GM19239 (cell line): ENCODE measurements at regions not wholly inside any gene's neighbourhood (a gene's known extent, or its start where the extent isn't known, plus 50 kb on each side); places are given as distances from the start of the nearest gene placed in this dataset.

Experiments
- DNase-seq: peaks from one replicate; pipeline ENCODE4 v3.0.0; 2011; ENCODE audit warnings: low spot score; ENCODE audit not compliant: insufficient read length
- FAIRE-seq: peaks from 2 replicates; lab custom pipeline; 2011; peaks lifted over from hg19 to GRCh38; lab: Jason Lieb, UNC

DNA sequence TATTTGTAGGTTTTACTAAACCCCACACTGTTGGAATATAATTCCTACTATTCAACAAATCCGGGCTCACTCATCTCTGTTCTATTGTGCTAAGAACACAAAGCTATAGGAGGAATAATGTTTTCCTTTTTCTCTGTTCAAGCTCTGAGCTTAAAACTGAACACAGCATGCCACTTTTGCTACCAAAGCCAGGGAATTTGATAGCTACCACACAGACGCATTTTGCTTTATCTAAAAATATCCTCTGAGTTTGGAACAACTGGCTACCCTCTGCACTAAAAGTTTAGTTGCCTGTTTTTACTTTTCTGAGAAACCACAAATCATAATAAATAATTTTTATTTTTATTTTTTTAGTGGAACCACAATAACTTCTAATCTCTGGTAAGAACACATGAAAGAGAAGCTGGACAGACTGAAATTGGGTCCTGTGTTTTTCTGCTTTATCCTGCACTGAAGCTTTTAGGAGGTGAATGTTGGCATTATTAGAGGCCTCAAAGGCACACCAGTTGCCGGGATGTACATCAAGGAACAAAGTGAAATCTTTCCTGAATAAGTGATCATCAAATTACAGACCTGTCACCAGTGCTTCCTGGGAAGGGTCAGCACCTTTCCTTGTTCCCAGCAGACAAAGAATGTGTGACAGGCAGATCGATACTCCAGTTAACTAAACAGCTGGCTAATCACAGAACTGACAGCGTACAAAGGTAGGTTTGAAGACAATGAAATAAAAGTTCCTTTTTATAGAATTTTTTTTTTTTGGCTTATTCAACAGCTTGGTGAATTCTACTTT, 523.2 kb upstream of the TENM4 start:
- DNase-seq (no peak), FAIRE-seq (no peak)

DNA sequence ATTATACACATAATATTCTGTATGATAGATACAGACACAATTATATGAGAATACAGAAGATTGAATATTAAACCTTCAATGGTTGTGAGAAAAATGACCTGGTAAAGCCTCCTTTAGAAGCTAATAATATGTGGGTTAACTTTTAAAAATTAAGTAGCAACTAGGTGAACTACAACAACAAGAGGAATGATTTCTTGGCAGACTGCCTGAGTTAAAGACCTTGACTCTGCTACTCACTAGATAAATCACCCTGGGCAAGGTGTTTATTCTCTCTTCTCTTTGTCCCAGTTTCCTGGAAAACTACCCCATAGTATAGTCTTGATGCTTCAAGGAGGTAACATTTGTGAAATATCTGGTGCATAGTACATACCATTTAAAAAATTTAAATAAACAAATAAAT, 519.6 kb upstream of the TENM4 start:
- DNase-seq (no peak), FAIRE-seq (no peak)

DNA sequence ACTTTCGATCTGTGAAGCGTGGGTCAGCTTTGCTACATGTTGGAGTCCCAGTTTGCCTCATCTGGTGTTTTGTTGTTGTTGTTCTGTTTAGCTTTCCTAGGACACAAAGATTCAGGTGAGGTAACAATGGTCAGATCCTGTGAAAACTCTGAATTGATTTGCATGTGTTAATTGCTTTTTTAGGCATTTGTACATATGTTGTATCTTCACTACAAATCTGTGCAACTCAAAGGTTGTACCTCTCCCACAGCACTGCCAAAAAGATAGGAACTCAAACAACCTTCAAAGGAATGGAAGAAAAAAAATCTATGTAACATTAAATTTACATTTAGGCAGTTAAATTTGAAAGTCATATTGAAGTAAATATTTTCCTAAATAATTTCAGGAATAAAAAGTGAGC, 518.5 kb upstream of the TENM4 start:
- DNase-seq (no peak), FAIRE-seq (no peak)

DNA sequence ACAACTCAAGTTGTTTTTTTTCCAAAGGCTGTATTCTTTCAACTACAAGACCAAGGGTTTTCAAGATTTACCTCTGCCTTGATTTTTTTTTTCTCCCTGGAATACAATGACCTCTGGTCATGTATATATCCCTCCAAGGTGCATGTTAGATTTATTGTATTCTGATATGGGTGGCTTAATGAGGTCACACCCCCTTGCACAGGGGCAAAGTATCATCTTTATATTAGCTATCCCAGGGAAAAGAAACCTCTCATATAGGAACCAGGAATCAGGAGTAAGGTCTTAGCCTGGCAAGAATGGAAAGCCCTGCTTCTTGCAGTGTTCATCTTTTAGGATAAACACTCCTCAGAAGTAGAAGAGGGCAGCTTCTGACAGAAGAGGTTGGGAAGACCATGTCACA, 516.9 kb upstream of the TENM4 start:
- no peak for DNase-seq
- FAIRE-seq = no peak

DNA sequence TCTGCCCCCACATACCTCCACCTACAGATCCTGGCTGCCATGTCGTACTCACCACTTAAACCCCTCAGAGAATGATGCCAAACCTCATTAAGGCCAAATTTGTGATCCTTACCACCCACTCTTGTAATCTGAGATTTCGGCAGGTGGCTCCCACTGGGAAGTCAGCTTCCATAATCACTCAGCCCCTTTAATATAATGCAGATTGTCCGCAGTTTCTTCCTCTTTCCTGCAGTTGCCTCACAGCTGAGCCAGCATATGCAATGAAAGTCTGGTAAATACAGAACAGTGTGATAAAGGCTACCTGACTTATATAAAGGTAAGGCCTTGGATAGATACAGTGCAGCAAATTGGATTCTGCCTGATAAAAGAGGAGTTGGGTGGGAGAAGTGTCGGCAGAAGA, 515.2 kb upstream of the TENM4 start:
- no peak for FAIRE-seq
- DNase-seq = no peak

DNA sequence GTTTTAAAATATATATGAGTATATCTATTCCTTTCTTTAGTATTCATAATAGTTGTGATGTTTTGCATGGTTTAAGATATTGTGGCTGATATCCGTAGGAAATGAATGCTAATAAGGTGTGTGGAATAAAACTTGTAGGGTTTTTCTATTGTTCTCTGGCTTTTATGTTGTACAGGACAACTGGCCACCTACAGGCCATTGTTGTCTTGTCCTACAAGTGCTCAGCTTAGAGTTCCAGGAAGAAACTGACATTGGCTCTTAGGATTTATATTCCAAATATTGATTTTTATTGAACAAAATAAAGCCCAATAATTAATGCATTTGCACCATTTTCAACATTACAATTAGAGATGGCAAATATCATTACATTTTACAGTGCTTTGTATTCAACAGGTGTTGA, 512.8 kb upstream of the TENM4 start:
- no peak for DNase-seq
- no peak for FAIRE-seq

DNA sequence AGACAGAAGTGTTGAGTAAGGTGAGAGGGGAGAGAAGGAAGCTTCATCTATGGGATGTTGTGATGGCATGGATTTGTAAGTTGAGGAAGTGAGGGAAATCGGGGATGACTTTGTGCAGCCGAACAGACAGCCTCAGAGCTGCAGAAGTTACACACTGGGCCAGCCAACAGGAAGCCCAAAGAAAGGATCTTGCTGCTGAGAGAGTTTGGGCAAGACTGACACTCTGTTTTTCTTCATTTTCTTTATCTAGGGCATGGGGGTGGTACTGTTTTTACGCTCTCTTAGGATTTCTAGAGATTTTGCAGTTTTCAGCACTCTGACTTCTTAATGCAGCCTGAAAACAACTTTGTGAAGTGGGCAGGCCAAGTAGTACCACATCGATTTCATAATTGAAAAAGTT, 509.9 kb upstream of the TENM4 start:
- no peak for FAIRE-seq
- no peak for DNase-seq

DNA sequence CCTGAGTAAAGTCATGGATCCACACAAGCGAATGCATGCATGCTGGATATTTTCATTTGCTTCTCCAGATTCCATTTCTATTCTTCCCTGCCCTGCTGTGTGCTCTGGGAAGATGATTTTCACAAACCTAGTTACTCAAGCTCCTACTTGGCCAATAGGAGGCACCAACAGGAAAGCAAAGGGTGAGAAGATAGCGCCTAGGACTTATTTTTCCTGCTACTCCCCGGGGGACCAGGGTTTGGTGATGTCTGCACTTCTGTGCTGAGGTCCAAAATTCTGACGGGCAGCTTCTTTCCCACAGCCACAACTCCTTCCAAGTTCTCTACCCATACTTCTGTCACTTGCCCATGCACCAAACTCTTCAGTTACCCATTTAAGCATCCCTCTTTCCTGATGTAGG, 509.3 kb upstream of the TENM4 start:
- DNase-seq = no peak
- FAIRE-seq = no peak

DNA sequence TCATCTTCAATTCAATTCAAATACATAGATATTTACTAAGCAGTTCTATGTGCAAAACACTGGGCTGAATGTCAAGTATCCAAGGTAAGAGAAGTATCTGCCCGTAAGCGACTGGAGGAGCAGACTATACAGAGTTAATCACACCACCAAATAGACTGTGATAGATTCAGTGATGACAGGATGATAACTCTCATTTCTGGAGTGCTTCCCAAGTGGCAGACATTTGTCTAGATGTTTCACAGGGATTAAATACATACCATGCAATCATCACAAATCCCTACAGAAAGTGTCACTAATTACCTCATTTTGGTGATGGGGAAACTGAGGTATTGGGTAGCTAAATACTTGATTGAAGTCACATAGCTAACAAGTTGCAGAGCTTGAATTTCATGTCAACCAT, 508.7 kb upstream of the TENM4 start:
- FAIRE-seq (no peak), DNase-seq (no peak)

DNA sequence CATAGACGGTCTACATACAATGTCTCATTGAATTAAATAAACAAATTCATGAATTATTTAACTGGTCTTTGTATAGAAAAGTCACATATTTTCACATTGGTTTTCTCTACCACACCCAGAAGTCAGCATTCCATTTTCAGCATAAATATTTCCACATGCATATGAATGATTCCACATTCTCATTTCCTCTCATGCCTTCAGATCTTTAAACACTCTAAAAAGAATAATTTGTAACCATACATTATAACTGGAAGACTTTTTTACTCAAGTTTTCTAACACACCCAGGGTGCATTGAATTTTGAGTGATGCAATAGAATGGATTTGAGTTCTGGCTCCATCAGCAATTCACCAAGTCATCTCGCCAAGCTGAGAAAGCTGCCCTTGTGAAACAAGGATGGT, 501.8 kb upstream of the TENM4 start:
- no peak for DNase-seq
- FAIRE-seq = no peak

DNA sequence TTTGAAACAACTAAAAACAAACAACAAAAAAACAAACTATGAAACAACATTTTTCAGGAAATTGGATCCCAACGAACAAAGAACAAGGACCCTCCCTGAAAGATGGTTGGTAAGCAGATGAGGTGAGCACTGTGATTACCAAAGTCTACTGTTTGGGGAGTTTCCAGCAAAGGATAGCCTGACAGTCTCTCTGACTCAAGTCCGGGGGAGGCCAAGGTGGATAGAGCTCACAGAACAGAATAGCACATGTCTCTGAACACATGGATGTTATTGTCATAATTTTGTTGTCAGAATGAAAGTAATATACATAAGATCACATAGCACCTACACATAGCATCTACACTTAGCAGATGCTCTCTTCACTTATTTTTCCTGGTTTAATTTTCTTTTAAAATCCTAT, 501.3 kb upstream of the TENM4 start:
- FAIRE-seq (no peak), DNase-seq (no peak)

DNA sequence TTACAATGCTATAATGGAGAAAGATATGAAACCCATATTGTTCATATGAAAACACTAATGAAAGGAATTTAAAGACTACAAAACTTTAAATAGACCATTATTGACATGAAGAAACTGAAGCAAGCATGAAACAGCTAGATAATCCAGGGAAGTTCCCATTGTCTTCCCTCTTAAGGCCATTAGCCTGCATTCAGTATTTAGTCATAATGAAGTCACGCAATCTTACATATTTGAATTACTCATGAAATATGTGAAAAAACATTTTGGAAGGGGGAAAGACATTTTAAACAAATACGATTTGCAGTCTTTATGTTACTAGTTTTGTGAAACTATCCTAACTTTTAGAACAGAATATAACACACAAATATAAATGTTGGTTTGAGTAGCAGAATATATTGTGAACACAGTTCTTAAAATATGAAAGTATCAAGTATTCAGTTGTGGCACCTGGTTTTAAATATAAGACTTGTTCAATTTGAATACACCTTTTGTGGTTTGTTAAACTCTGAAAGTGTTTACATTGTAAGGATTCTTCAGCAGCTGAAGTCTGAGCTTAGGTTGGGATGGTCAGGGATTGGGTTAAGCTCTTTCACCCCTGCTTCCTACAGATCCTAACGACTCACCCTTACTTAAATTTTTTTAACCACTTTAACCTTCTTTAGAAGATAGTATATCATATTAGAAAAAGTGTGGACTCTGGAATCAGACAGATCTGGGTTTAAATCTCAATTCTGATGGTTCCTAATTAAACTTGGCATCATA, 500.3 kb upstream of the TENM4 start:
- FAIRE-seq = no peak
- no peak for DNase-seq

DNA sequence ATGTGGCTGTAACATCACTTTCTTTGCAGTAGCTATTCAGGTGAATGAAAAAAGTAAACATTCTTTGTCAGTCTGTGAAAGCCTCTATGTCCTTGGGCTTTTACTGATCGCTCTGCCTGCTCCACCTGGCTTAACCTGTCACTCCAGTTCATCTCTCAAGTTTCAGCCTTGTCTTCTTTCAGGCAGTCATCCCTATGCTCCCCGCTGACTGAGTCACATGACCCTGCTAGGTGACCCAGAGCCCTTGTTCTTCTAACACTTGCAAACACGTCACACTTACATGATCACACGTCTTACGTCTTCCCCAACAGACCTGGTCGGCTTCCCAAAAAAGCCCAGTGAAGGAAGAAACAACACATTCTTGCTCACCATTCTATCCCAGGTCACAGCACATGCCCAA, 499.3 kb upstream of the TENM4 start:
- FAIRE-seq (no peak), DNase-seq (no peak)

DNA sequence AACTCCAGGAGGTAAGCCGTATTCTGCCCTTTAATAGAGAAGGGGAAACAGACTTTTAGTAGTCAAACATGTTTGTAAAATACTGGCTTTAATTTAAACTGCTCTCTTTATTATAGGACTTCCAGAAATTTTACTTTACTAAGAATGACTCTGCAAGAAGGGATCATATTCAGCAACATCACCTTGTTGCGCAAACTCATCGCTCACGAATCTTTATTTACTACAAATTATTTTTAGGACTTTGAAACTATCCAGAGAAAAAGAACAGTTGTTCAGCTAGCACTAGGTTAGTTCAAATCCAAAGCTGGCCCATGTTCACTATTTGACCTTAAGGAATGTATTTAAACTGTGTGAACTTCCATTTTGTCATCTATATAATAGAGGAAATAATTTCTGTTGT, 498.3 kb upstream of the TENM4 start:
- FAIRE-seq (no peak), DNase-seq (no peak)

DNA sequence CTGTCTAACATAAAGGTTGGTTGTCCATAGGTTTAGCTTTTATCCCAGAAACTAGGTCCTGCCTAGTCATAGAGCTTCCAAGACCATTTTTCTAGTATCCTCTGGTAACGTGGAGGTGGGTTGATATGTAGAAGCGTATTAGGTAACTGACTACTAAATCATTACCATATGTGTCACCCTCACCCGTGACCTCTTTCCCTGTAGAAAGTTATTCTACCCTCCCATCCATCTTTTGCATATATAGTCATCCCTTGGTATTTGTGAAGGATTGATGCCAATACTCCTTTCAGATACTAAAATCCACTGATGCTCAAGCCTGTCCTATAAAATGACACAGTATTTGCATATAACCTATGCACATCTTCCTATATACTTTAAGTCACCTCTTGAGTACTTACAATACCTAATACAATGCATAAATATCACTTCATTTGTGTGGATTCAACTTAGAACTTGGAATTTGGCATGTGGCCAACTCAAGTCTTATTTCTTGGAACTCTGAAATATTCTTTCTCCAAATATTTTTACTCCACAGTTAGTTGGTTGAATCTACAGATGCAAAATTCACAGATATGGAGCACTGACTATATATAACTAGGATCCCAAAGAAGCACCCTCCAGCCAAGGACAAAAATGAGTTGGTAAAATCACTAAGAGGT, 497.0 kb upstream of the TENM4 start:
- DNase-seq = no peak
- FAIRE-seq = no peak

DNA sequence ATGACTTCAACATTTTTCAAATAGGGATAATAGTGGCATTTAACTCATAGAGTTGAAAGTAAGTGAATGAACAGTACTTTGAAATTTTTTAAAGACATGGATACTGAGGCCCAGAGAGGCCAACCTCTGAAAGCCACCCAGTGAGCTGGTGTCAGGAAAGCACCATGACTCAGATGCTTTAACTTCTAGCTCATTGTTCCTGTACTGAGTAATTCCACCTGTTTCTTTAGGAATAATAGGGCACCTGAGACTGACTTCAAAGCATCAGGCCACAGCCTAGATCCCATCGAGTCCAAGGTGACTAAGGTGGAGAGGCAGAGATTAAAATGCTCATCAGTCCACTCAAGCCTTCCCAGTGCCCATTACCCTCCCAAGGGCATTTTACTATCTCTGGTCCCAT, 491.8 kb upstream of the TENM4 start:
- DNase-seq (no peak), FAIRE-seq (no peak)

DNA sequence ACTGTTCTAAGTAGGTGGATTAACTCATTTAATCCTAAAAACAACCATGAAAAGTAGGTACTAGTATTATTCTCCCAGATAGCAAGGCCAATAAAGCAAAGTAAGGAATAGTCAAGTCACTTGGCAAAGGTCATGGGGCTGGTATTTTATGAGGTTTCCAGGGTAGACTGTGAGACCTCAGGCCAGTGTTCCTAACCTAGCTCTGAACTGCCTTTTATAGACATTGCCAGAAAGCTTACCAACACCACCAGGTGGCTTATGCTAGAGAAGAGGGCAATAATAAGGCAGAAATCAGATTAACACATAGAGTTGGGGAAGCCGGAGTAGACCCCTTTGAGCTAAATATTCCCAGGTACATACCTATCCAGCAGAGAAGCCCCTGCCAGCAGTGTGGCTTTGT, 490.9 kb upstream of the TENM4 start:
- FAIRE-seq (no peak), DNase-seq (no peak)

DNA sequence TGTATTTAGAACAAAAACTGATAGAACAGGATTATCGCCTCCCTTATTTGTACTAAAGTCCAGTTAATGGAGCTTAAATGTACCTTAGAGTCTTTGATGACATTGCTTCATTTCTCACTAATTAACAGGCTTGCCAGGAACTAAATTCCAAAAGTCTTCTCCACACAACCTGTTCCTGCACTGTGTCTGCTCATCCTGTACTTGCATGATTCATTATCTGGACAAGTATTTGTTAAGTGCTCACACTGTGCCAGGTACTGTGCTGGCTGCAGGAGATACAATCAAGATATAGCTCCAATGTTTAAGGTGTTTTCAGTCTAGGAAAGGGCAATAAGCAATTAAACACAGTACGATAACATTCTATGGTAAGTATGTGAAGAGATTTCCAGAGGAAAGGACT, 485.9 kb upstream of the TENM4 start:
- FAIRE-seq (no peak), DNase-seq (no peak)

DNA sequence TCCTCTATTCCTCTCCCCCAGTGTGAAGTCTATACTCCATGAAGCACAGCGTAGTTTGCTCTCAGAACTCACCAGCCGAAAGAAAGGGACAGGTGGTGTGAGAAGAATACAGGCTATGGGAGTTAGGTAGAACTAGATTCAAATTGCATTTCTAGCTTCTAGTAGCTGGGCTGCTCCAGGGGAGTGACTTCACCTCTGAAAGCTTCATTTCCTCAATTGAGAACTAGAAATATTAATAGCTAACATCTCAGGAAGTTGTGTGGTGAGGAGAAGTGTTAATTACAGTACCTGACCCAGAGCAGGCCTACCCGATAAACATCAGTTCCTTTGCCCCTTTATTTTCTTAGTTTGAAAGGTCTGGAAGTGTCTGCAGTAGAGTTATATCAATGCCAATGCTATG, 484.7 kb upstream of the TENM4 start:
- FAIRE-seq = no peak
- DNase-seq = no peak

DNA sequence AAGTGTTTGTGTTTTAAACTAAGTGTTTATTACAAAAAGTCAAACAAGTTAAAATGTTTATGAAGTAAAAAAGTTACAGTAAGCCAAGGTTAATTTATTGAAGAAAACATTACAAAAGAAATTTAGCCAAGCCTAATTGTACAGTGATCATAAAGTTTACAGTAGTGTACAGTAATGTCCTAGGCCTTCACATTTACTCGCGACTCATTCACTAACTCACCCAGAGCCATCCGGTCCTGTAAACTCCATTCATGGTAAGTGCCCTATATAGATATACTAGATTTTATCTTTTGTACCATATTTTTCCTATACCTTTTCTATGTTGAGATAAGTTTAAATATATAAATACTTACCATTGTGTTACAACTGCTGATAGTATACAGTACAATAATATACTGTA, 481.8 kb upstream of the TENM4 start:
- no peak for FAIRE-seq
- DNase-seq = no peak

DNA sequence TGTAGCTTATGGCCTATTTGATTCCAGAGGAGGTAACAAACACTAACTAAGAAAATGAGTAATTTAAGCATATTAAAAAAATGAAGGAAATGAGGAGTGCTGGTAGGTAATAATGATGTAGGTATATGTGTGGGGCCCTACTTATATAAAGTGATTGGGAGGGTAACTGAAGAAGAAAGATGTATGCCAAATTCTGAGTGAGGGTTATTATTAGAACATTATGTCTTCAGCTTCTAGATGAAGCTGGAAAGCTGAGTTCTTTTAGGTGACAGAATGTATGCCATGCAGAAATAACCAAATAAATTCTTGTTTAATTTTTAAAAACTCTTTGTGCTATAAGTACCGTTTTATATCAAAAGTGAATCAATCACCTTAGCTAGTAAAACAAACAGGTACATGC, 479.6 kb upstream of the TENM4 start:
- DNase-seq (no peak), FAIRE-seq (no peak)
